ENCODE measurements at regions not wholly inside any gene's neighbourhood (a gene's known extent, or its start where the extent isn't known, plus 50 kb on each side); places are given as distances from the start of the nearest gene placed in this dataset.

DNA sequence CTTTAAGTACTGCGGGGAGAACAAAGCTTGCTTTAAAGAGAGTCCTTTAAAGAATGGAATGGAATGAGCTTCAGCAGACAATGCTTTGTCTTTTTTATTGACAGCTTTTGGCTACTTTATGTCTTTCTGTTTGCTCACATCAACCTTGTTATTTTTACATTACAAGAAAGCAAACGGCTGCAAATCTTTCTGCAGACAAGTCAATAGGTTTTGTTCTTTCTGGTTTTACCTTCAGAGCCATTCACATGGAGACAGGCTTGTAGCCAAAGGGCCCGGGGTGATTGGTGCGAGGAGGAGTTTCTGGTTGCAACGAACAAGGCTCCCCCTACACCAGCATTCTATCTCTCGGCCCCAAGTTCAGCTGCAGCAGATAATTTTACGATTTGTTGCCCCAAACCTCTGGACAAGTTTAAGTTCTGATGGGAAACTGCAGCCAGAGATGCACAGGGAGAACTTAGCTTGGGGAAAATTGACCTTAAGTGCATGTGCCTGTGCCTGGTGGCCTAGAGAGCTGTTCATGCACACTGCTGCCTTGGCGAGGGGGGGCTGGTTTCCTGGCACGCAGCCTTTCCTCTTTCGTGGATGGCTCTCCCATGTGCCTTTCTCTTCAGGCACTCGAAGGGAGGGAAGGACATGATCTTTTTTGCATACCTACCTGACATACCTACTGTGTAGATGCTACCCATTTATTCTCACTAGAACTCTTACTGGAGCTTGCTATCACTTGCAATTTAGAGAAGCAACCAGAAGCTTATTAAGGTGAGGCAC is 543.2 kb downstream of the DCDC2C start:
- H3K79me2 ChIP-seq (ENCODE audit: insufficient read depth, low read length) = no peaks in the 10 kb centered on the region
- no peak overlapping the region for H3K4me2 ChIP-seq (ENCODE audit: insufficient read depth, low read length)
- no peak overlapping the region for H3K27ac ChIP-seq (ENCODE audit: low read depth, low read length)
- no peak overlapping the region for H2AFZ ChIP-seq (ENCODE audit: low read length)
- H3K4me3 ChIP-seq (ENCODE audit: insufficient read depth, low read length) = no peak overlapping the region
- H4K20me1 ChIP-seq (ENCODE audit: insufficient read depth, low read length) = no peaks in the 10 kb centered on the region
- TF ChIP-seq CTCF (IDR thresholded peaks at IDR 0.05; ENCODE audit: extremely low read depth, low read depth, low read length) = no peak
- peak; percentile 39 for DNase-seq (ENCODE audit: insufficient read length, low spot score, missing footprints)
- no peaks in the 10 kb centered on the region for H3K4me1 ChIP-seq (ENCODE audit: insufficient read depth, low read length)
- H3K36me3 ChIP-seq (ENCODE audit: insufficient read depth, low read length) = no peaks in the 10 kb centered on the region
- H3K27me3 ChIP-seq (ENCODE audit: insufficient read depth, low read length) = no peaks in the 10 kb centered on the region
- peaks cover 11% of the 10 kb centered on the region for H3K9me3 ChIP-seq (ENCODE audit: low read depth, low read length)

- Histone ChIP-seq H2AFZ (ENCODE audit: low read length) (no peak overlapping the region), H3K36me3 (ENCODE audit: insufficient read depth, low read length) (no peaks in the 10 kb centered on the region), H3K79me2 (ENCODE audit: insufficient read depth, low read length) (no peaks in the 10 kb centered on the region), H3K9me3 (ENCODE audit: low read depth, low read length) (peaks cover 8% of the 10 kb centered on the region), H3K27ac (ENCODE audit: low read depth, low read length) (no peak overlapping the region), H3K27me3 (ENCODE audit: insufficient read depth, low read length) (no peaks in the 10 kb centered on the region), H3K4me2 (ENCODE audit: insufficient read depth, low read length) (no peak overlapping the region), H3K4me1 (ENCODE audit: insufficient read depth, low read length) (no peaks in the 10 kb centered on the region), H4K20me1 (ENCODE audit: insufficient read depth, low read length) (no peaks in the 10 kb centered on the region), H3K4me3 (ENCODE audit: insufficient read depth, low read length) (no peak overlapping the region)
- DNase-seq (ENCODE audit: insufficient read length, low spot score, missing footprints) = no peak
- TF ChIP-seq CTCF (IDR thresholded peaks at IDR 0.05; ENCODE audit: extremely low read depth, low read depth, low read length) = no peak
Observed at GRCh38 chr2:4247791-4248190, 544.4 kb downstream of the DCDC2C start.

GRCh38 chr2:4255491-4255890 is 552.1 kb downstream of the DCDC2C start:
- Histone ChIP-seq H3K4me1 (ENCODE audit: insufficient read depth, low read length) (no peaks in the 10 kb centered on the region), H3K27ac (ENCODE audit: low read depth, low read length) (no peak overlapping the region), H4K20me1 (ENCODE audit: insufficient read depth, low read length) (no peaks in the 10 kb centered on the region), H3K4me2 (ENCODE audit: insufficient read depth, low read length) (no peak overlapping the region), H3K9me3 (ENCODE audit: low read depth, low read length) (no peaks in the 10 kb centered on the region), H3K27me3 (ENCODE audit: insufficient read depth, low read length) (no peaks in the 10 kb centered on the region), H2AFZ (ENCODE audit: low read length) (no peak overlapping the region), H3K4me3 (ENCODE audit: insufficient read depth, low read length) (no peak overlapping the region), H3K79me2 (ENCODE audit: insufficient read depth, low read length) (no peaks in the 10 kb centered on the region), H3K36me3 (ENCODE audit: insufficient read depth, low read length) (no peaks in the 10 kb centered on the region)
- DNase-seq (ENCODE audit: insufficient read length, low spot score, missing footprints) = no peak
- TF ChIP-seq CTCF (IDR thresholded peaks at IDR 0.05; ENCODE audit: extremely low read depth, low read depth, low read length) = no peak

DNA sequence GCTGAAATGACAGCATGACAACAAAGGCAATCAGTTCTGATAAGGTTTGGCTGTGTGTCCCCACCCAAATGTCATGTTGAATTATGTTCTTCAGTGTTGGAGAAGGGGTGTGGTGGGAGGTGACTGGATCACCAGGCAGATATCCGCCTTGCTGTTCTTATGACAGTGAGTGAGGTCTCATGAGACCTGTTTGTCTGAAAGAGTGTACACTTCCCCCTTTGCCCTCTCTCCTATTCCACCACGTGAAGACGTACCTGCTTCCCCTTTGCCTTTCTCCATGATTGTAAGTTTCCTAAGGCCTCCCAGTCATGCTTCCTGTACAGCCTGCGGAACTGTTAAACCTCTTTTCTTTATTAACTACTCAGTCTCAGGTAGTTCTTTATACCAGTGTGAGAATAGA is 553.0 kb downstream of the DCDC2C start:
- H4K20me1 ChIP-seq (ENCODE audit: insufficient read depth, low read length) = no peaks in the 10 kb centered on the region
- no peak overlapping the region for H3K4me3 ChIP-seq (ENCODE audit: insufficient read depth, low read length)
- no peak for DNase-seq (ENCODE audit: insufficient read length, low spot score, missing footprints)
- no peak overlapping the region for H3K4me2 ChIP-seq (ENCODE audit: insufficient read depth, low read length)
- H3K4me1 ChIP-seq (ENCODE audit: insufficient read depth, low read length) = no peaks in the 10 kb centered on the region
- TF ChIP-seq CTCF (IDR thresholded peaks at IDR 0.05; ENCODE audit: extremely low read depth, low read depth, low read length) = no peak
- no peak overlapping the region for H3K27ac ChIP-seq (ENCODE audit: low read depth, low read length)
- no peaks in the 10 kb centered on the region for H3K27me3 ChIP-seq (ENCODE audit: insufficient read depth, low read length)
- H3K9me3 ChIP-seq (ENCODE audit: low read depth, low read length) = no peaks in the 10 kb centered on the region
- H2AFZ ChIP-seq (ENCODE audit: low read length) = no peak overlapping the region
- no peaks in the 10 kb centered on the region for H3K79me2 ChIP-seq (ENCODE audit: insufficient read depth, low read length)
- no peaks in the 10 kb centered on the region for H3K36me3 ChIP-seq (ENCODE audit: insufficient read depth, low read length)
